ENCODE measurements at regions not wholly inside any gene's neighbourhood (a gene's known extent, or its start where the extent isn't known, plus 50 kb on each side); places are given as distances from the start of the nearest gene placed in this dataset.
"Not testable (repeated sequence)": the region's sequence is repeated elsewhere in the genome, so short reads cannot be mapped to it uniquely, and the experiment has no call there.

DNA sequence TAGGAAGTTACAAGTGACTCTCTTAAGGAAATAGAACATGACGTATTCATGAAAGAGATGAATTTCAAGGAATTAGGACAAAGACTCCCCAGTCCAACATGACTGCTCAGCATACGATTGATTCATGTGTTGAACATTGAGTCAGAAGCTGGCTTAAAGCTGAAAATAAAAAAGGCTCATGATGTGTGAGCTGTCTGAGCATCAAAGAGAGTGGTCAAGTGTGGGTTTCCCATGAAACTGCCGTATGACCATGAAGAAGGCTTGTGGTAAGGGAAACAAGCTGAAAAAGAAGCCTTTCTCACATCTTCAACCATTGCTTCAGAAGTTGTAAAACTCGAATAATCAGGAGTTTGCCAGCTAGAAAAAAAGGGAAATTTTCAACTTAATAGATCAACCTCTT, 201.9 kb upstream of the APCDD1 start:
- TF ChIP-seq, protein P1, sequence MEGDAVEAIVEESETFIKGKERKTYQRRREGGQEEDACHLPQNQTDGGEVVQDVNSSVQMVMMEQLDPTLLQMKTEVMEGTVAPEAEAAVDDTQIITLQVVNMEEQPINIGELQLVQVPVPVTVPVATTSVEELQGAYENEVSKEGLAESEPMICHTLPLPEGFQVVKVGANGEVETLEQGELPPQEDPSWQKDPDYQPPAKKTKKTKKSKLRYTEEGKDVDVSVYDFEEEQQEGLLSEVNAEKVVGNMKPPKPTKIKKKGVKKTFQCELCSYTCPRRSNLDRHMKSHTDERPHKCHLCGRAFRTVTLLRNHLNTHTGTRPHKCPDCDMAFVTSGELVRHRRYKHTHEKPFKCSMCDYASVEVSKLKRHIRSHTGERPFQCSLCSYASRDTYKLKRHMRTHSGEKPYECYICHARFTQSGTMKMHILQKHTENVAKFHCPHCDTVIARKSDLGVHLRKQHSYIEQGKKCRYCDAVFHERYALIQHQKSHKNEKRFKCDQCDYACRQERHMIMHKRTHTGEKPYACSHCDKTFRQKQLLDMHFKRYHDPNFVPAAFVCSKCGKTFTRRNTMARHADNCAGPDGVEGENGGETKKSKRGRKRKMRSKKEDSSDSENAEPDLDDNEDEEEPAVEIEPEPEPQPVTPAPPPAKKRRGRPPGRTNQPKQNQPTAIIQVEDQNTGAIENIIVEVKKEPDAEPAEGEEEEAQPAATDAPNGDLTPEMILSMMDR (conservative IDR thresholded peaks at IDR 0.05): no peak
- H3K4me3 Mint-ChIP-seq: no peak overlapping the region
- no peaks in the 10 kb centered on the region for H3K27me3 Mint-ChIP-seq
- peaks cover 5% of the 10 kb centered on the region for H3K4me1 Mint-ChIP-seq (ENCODE audit: unreplicated experiment)
- DNase-seq (ENCODE audit: extremely low spot score, unreplicated experiment): no peak
- H3K9me3 Mint-ChIP-seq: no peaks in the 10 kb centered on the region
- H3K36me3 Mint-ChIP-seq: no peaks in the 10 kb centered on the region
- no peak overlapping the region for H3K27ac Mint-ChIP-seq

DNA sequence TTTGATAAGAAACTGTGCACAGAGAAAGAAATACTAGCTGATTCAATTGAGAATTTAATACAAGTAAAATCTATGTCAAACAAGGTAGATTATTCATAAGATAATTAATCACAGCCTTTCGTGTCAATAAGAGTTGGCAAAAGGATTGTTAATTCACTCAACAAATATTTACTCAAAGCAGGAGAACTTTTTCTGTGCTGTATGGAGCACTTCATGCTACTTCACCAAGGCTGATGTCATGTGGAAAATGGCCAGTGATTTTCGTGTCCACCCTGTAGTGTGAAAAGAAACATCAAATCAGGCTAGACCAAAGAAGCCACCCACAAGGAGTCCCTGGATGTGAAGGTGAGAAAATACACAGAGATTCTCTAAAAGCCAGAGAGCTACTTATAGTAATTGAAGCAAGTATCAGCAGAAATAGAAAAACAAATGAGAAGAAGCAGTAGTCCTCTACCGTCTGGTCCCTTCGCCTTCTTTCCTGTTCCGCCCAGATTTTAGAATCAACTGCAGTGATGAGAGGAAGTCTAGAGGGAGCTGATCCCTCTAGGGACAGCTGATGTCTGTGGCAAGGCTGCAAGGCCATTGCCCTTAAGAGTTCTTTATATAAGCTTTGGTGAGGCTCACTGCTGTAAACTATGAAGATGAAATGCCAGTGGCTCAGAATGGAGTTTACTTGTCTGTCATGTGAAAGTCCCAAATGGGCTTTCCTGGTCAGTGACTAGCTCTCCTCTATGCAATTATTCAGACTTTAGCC, 201.3 kb upstream of the APCDD1 start:
- DNase-seq (ENCODE audit: extremely low spot score, unreplicated experiment): no peak
- TF ChIP-seq, protein P1 (conservative IDR thresholded peaks at IDR 0.05): no peak
- H3K4me3 Mint-ChIP-seq: no peak overlapping the region
- no peaks in the 10 kb centered on the region for H3K9me3 Mint-ChIP-seq
- H3K27me3 Mint-ChIP-seq: no peaks in the 10 kb centered on the region
- no peaks in the 10 kb centered on the region for H3K36me3 Mint-ChIP-seq
- no peak overlapping the region for H3K27ac Mint-ChIP-seq
- no peaks in the 10 kb centered on the region for H3K4me1 Mint-ChIP-seq (ENCODE audit: unreplicated experiment)

DNA sequence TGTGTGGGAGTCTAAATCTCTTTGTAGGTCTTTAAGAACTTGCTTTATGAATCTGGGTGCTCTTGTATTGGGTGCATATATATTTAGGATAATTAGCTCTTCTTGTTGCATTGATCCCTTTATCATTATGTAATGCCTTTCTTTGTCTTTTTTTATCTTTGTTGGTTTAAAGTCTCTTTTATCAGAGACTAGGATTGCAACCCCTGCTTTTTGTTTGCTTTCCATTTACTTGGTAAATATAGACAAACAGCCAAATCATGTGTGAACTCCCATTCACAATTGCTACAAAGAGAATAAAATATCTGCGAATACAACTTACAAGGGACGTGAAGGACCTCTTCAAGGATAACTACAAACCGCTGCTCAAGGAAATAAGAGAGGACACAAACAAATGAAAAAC, 198.2 kb upstream of the APCDD1 start:
- H3K27me3 Mint-ChIP-seq; H3K9me3 Mint-ChIP-seq; H3K27ac Mint-ChIP-seq; DNase-seq (ENCODE audit: extremely low spot score, unreplicated experiment); H3K4me1 Mint-ChIP-seq (ENCODE audit: unreplicated experiment); H3K4me3 Mint-ChIP-seq; H3K36me3 Mint-ChIP-seq: not testable (repeated sequence)

DNA sequence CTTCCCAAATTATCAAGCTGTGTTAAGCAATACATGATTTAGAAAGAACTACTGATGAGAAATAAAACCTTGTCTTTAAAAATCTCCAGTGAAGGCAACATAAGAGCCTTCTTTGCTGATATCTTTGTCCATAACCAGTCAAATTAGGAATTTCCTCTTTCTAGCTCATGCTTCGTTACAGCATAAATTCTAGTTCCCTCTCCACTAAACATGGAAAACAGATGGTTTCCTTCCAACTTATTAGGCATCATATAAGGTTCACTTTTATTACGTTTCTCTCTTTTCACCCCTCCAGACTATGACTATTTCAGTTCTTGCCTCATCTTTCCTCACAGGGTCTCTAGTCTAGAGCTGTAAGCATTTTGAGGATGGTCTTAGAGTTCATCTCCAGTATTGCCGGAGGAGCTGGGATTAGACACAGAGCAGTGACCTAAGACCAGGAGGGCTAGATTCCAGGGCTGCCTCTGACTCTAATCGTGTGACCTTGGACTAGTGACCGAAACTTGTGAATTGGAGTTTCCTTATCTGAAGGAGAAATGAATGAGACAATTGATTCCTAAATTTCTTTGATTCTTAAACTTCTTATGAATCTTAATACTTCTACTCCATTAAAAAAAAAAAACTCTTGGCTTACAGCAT, 195.5 kb upstream of the APCDD1 start:
- no peak overlapping the region for H3K4me3 Mint-ChIP-seq

DNA sequence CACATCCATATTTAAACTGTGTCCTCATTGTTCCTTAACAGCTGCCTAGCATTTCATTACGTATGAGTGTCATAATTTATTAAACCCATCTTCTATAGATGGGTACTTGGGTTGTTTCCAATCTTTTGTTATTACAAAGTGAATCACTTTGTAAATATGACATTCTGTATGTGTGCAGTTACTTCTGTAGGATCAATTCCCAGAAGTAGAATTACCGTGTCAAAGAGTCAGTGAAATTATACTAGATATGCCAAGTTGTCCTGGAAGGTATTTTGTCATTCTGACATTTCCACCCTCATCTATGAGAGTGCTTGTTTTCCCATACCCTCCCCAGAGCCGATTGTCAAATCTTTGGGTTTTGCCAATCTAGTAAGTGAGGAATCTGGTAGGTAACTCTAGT, 194.5 kb upstream of the APCDD1 start:
- no peak overlapping the region for H3K27ac Mint-ChIP-seq
- DNase-seq (ENCODE audit: extremely low spot score, unreplicated experiment): no peak
- no peaks in the 10 kb centered on the region for H3K27me3 Mint-ChIP-seq
- peaks cover 5% of the 10 kb centered on the region for H3K4me1 Mint-ChIP-seq (ENCODE audit: unreplicated experiment)
- H3K36me3 Mint-ChIP-seq: peaks cover 4% of the 10 kb centered on the region
- peaks cover 14% of the 10 kb centered on the region for H3K9me3 Mint-ChIP-seq
- H3K4me3 Mint-ChIP-seq: no peak overlapping the region
- TF ChIP-seq, protein P1 (conservative IDR thresholded peaks at IDR 0.05): no peak

More for the DNA sequence above, 195.5 kb upstream of the APCDD1 start:
- H3K4me1 Mint-ChIP-seq (ENCODE audit: unreplicated experiment): peaks cover 5% of the 10 kb centered on the region
- no peak for DNase-seq (ENCODE audit: extremely low spot score, unreplicated experiment)
- peaks cover 14% of the 10 kb centered on the region for H3K9me3 Mint-ChIP-seq
- H3K36me3 Mint-ChIP-seq: peaks cover 4% of the 10 kb centered on the region
- TF ChIP-seq, protein P1 (conservative IDR thresholded peaks at IDR 0.05): no peak
- H3K27me3 Mint-ChIP-seq: no peaks in the 10 kb centered on the region
- H3K27ac Mint-ChIP-seq: no peak overlapping the region

All from type B pancreatic cell (in vitro differentiated cells).